HS-27A (cell line): ENCODE measurements at regions not wholly inside any gene's neighbourhood (a gene's known extent, or its start where the extent isn't known, plus 50 kb on each side); places are given as distances from the start of the nearest gene placed in this dataset.
A peak's percentile ranks its signal among the peaks of the same experiment; 100 is the strongest.

Experiments used
- DNase-seq: peaks from one replicate; pipeline ENCODE4 v3.0.0-alpha.2; 2012; ENCODE audit warnings: low read depth, missing footprints

- no peak for DNase-seq
These were observed 106.9 kb downstream of the B3GNT2 start for GRCh38 chr2:62302631-62303435.

GRCh38 chr2:62300925-62301324 is 105.0 kb downstream of the B3GNT2 start:
- DNase-seq, result no peak

- DNase-seq, result no peak
These were observed 101.7 kb downstream of the B3GNT2 start for GRCh38 chr2:62297624-62298010.

GRCh38 chr2:62296832-62297623 is 101.1 kb downstream of the B3GNT2 start:
- no peak for DNase-seq

GRCh38 chr2:62296034-62296831 is 100.3 kb downstream of the B3GNT2 start:
- no peak for DNase-seq

- DNase-seq, result no peak
These were observed 97.8 kb downstream of the B3GNT2 start for GRCh38 chr2:62293490-62294271.

GRCh38 chr2:62293151-62293489 is 97.2 kb downstream of the B3GNT2 start:
- no peak for DNase-seq

- no peak for DNase-seq
These were observed 96.3 kb downstream of the B3GNT2 start for GRCh38 chr2:62292190-62292589.

- no peak for DNase-seq
These were observed 95.7 kb downstream of the B3GNT2 start for GRCh38 chr2:62291517-62292137.

GRCh38 chr2:62291052-62291451 is 95.1 kb downstream of the B3GNT2 start:
- no peak for DNase-seq

GRCh38 chr2:62287899-62288880 is 92.3 kb downstream of the B3GNT2 start:
- peak; percentile 67 for DNase-seq

- DNase-seq, result no peak
These were observed 91.4 kb downstream of the B3GNT2 start for GRCh38 chr2:62287282-62287681.

GRCh38 chr2:62286089-62286785 is 90.3 kb downstream of the B3GNT2 start:
- no peak for DNase-seq

GRCh38 chr2:62284980-62285379 is 89.1 kb downstream of the B3GNT2 start:
- DNase-seq, result no peak

- no peak for DNase-seq
These were observed 88.6 kb downstream of the B3GNT2 start for GRCh38 chr2:62284471-62284870.

GRCh38 chr2:62283147-62283546 is 87.2 kb downstream of the B3GNT2 start:
- no peak for DNase-seq

- no peak for DNase-seq
These were observed 85.7 kb downstream of the B3GNT2 start for GRCh38 chr2:62281663-62282062.

- no peak for DNase-seq
These were observed 81.8 kb downstream of the B3GNT2 start for GRCh38 chr2:62277688-62278087.
